NCI-H524 (cell line): ENCODE measurements at regions not wholly inside any gene's neighbourhood (a gene's known extent, or its start where the extent isn't known, plus 50 kb on each side); places are given as distances from the start of the nearest gene placed in this dataset.

Experiments
- DNase-seq, 2 experiments: peaks; one replicate each; lab custom pipeline; 2025; lab: John Stamatoyannopoulos, UW

GRCh38 chrX:16496175-16496574 is 153.8 kb upstream of the S100G start:
- no peak for DNase-seq

GRCh38 chrX:16511796-16512776 is 137.9 kb upstream of the S100G start:
- DNase-seq: no peak

- no peak for DNase-seq
These were observed 133.6 kb upstream of the S100G start for GRCh38 chrX:16516232-16516876.

- no peak for DNase-seq
These were observed 132.8 kb upstream of the S100G start for GRCh38 chrX:16517039-16517605.

GRCh38 chrX:16518131-16518530 is 131.8 kb upstream of the S100G start:
- DNase-seq: no peak

- DNase-seq: no peak
These were observed 125.6 kb upstream of the S100G start for GRCh38 chrX:16524316-16524715.

- DNase-seq: no peak
These were observed 124.0 kb upstream of the S100G start for GRCh38 chrX:16526003-16526402.

- no peak for DNase-seq
These were observed 121.3 kb upstream of the S100G start for GRCh38 chrX:16528620-16529019.
